Loucy (cell line): ENCODE measurements at regions not wholly inside any gene's neighbourhood (a gene's known extent, or its start where the extent isn't known, plus 50 kb on each side); places are given as distances from the start of the nearest gene placed in this dataset.

ENCODE experiments used
- EZH2phosphoT487 ChIP-seq: fragments of 200-600 bp; IDR thresholded peaks from 2 replicates; pipeline ENCODE4 v1.6.1; 2018; ENCODE audit warnings: antibody characterized with exemption, mild to moderate bottlenecking, moderate library complexity, borderline replicate concordance
- TF ChIP-seq, protein P1 (sequence below): fragments of 200-600 bp; sonication (generic); conservative IDR thresholded peaks from 2 replicates; pipeline ENCODE4 v1.5.1; 2014; ENCODE audit warnings: mild to moderate bottlenecking, antibody characterized with exemption, low read length

- TF ChIP-seq, protein P1, sequence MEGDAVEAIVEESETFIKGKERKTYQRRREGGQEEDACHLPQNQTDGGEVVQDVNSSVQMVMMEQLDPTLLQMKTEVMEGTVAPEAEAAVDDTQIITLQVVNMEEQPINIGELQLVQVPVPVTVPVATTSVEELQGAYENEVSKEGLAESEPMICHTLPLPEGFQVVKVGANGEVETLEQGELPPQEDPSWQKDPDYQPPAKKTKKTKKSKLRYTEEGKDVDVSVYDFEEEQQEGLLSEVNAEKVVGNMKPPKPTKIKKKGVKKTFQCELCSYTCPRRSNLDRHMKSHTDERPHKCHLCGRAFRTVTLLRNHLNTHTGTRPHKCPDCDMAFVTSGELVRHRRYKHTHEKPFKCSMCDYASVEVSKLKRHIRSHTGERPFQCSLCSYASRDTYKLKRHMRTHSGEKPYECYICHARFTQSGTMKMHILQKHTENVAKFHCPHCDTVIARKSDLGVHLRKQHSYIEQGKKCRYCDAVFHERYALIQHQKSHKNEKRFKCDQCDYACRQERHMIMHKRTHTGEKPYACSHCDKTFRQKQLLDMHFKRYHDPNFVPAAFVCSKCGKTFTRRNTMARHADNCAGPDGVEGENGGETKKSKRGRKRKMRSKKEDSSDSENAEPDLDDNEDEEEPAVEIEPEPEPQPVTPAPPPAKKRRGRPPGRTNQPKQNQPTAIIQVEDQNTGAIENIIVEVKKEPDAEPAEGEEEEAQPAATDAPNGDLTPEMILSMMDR = no peak
- no peak for TF ChIP-seq EZH2phosphoT487
These were observed 416.7 kb downstream of the ARL4A start for GRCh38 chr7:13104128-13104527.
